ENCODE measurements at regions not wholly inside any gene's neighbourhood (a gene's known extent, or its start where the extent isn't known, plus 50 kb on each side); places are given as distances from the start of the nearest gene placed in this dataset.

- no peak for TF ChIP-seq CTCF (IDR thresholded peaks at IDR 0.05)
- no peak for TF ChIP-seq EP300 (IDR thresholded peaks at IDR 0.05)
- no peak for TF ChIP-seq POLR2A (IDR thresholded peaks at IDR 0.05)
- TF ChIP-seq POLR2AphosphoS5 (IDR thresholded peaks at IDR 0.05), result no peak
Measured at GRCh38 chr3:6392123-6392522, 468.8 kb upstream of the GRM7 start.

All from stomach (tissue), 4 donors.